ENCODE measurements at regions not wholly inside any gene's neighbourhood (a gene's known extent, or its start where the extent isn't known, plus 50 kb on each side); places are given as distances from the start of the nearest gene placed in this dataset.
"Not testable (repeated sequence)": the region's sequence is repeated elsewhere in the genome, so short reads cannot be mapped to it uniquely, and the experiment has no call there.

DNA sequence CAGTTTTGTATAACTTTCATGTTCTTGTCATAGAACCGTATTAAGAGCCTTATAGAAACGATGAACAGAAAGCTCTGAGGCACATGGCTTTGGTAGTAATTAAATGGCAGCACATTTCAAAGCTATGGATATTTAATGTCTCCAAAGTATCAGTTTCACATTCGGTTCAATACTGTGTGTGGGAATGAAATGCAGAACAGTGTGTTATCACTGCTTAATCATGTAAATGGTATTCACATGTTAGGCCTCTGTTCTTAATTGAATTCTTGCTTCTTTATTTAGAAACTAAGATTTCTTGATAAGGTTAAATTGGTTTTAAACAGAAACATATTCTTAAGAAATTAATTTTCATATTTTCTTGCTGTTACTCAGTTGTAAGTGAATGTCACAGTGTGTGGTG, 701.0 kb upstream of the PITX2 start:
- CTCF ChIA-PET = interaction anchor here (1.6 kb wide), 1 partner anchor 9 kb away, joined by 4 read pairs; no protein-coding TSS in a partner anchor
- POLR2A ChIA-PET = no interaction called here
- no peak for DNase-seq (ENCODE audit: extremely low spot score)
- TF ChIP-seq, protein P1, sequence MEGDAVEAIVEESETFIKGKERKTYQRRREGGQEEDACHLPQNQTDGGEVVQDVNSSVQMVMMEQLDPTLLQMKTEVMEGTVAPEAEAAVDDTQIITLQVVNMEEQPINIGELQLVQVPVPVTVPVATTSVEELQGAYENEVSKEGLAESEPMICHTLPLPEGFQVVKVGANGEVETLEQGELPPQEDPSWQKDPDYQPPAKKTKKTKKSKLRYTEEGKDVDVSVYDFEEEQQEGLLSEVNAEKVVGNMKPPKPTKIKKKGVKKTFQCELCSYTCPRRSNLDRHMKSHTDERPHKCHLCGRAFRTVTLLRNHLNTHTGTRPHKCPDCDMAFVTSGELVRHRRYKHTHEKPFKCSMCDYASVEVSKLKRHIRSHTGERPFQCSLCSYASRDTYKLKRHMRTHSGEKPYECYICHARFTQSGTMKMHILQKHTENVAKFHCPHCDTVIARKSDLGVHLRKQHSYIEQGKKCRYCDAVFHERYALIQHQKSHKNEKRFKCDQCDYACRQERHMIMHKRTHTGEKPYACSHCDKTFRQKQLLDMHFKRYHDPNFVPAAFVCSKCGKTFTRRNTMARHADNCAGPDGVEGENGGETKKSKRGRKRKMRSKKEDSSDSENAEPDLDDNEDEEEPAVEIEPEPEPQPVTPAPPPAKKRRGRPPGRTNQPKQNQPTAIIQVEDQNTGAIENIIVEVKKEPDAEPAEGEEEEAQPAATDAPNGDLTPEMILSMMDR (IDR thresholded peaks at IDR 0.05; ENCODE audit: control extremely low read depth, extremely low read depth, low read depth, missing control alignments) = no peak

GRCh38 chr4:111326450-111326849, 703.6 kb upstream of the PITX2 start:
- TF ChIP-seq, protein P1 (IDR thresholded peaks at IDR 0.05; ENCODE audit: control extremely low read depth, extremely low read depth, low read depth, missing control alignments) = no peak
- POLR2A ChIA-PET = no interaction called here
- DNase-seq (ENCODE audit: extremely low spot score) = no peak
- CTCF ChIA-PET = no interaction called here

- ChIA-PET POLR2A (no interaction called here), CTCF (no interaction called here)
- TF ChIP-seq, protein P1 (IDR thresholded peaks at IDR 0.05; ENCODE audit: control extremely low read depth, extremely low read depth, low read depth, missing control alignments) = no peak
- no peak for DNase-seq (ENCODE audit: extremely low spot score)
Observed at GRCh38 chr4:111330786-111331185, 707.9 kb upstream of the PITX2 start.

DNA sequence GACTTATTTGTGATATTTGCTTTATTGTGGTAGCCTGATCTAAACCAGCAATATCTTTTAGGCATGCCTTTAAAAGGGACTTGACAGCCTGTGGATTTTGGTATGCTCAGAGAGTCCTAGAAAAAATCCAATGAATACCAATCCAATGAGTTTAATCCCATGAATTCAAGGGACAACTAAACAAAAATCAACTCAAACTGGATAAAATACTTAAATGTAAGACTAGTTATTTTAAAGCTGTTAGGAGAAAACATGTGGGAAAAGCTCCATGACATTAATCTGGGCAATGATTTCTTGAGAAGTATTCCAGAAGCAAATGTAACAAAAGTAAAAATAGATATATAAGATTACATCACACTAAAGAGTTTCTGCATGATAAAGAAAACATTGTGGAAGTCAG, 711.5 kb upstream of the PITX2 start:
- DNase-seq (ENCODE audit: extremely low spot score) = no peak
- CTCF ChIA-PET = no interaction called here
- POLR2A ChIA-PET = no interaction called here
- TF ChIP-seq, protein P1 (IDR thresholded peaks at IDR 0.05; ENCODE audit: control extremely low read depth, extremely low read depth, low read depth, missing control alignments) = no peak

DNA sequence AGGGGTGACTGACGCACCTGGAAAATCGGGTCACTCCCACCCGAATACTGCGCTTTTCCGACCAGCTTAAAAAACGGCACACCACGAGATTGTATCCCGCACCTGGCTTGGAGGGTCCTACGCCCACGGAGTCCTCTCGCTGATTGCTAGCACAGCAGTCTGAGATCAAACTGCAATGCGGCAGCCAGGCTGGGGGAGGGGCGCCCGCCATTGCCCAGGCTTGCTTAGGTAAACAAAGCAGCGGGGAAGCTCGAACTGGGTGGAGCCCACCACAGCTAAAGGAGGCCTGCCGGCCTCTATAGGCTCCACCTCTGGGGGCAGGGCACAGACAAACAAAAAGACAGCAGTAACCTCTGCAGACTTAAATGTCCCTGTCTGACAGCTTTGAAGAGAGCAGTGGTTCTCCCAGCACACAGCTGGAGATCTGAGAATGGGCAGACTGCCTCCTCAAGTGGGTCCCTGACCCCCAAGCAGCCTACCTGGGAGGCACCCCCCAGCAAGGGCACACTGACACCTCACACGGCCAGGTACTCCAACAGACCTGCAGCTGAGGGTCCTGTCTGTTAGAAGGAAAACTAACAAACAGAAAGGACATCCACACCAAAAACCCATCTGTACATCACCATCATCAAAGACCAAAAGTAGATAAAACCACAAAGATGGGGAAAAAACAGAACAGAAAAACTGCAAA, 714.5 kb upstream of the PITX2 start:
- DNase-seq (ENCODE audit: extremely low spot score); CTCF ChIA-PET; POLR2A ChIA-PET: not testable (repeated sequence)

DNA sequence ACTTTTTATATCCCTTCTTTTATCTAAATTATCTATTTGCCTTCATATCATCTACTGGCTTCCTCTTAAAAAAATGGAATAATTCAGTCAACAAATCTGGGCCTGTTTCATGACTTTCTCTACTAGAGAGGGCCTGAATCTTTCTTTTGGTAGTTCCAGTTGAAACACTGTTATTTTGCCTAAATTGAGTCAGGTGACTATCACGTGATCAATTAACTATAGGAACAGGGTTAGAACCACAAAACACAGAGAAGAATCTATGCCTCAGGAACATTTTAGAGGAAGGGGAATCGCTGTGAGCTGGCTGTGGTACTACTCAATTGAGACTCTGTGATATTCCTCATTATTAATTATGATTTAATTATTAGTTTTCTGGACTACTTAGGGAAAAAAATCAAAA, 736.7 kb upstream of the PITX2 start:
- no peak for DNase-seq (ENCODE audit: extremely low spot score)
- TF ChIP-seq, protein P1 (IDR thresholded peaks at IDR 0.05; ENCODE audit: control extremely low read depth, extremely low read depth, low read depth, missing control alignments) = no peak
- ChIA-PET POLR2A (no interaction called here), CTCF (interaction anchor here (1.5 kb wide), 1 partner anchor 27 kb away, joined by 3 read pairs; no protein-coding TSS in a partner anchor)

DNA sequence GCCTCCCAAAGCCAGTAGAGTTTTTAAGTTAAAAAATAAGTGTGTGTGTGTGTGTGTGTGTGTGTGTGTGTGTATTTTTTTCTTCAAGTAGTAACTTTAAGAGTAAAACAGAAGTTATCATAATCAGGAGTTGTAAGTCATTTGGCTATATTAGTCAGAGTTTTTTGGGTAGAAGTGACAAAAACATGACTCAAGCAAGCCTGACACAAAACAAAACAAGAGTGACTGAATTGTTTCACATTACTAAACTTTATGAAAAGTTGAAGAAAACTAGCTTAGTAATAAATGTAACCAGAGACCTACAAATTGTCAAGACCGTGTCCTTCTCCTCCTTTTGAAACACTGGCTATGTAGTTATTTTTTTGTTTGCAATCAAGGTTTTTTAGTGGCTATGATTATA, 738.0 kb upstream of the PITX2 start:
- POLR2A ChIA-PET = no interaction called here
- CTCF ChIA-PET = interaction anchor here (0.9 kb wide), 1 partner anchor 13 kb away, joined by 3 read pairs; no protein-coding TSS in a partner anchor
- TF ChIP-seq, protein P1 (IDR thresholded peaks at IDR 0.05; ENCODE audit: control extremely low read depth, extremely low read depth, low read depth, missing control alignments) = no peak
- DNase-seq (ENCODE audit: extremely low spot score) = no peak
